ENCODE measurements at regions not wholly inside any gene's neighbourhood (a gene's known extent, or its start where the extent isn't known, plus 50 kb on each side); places are given as distances from the start of the nearest gene placed in this dataset.

DNA sequence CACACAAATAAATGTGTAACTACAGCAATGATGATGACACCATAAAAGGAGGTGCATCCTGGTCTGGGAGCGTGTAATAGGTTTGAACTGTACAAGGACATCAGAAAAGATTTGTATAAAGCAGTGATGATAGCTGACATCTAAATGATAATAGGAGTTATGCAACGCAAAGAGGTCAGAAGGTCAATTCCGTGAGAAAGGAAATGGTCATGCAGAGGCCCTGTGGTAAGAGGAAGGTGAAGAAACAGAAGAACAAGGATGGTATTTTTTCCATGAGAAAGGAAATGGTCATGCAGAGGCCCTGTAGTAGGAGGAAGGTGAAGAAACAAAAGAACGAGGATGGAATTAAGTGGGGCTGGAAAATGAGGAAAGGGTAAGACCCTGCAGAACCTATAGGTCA lies 106.7 kb upstream of the TMPO start:
- in situ Hi-C loops (cut with MboI) (no loop called here), intact Hi-C loops (cut with micrococcal nuclease; ENCODE audit: unreplicated experiment) (no loop called here)
- H3K4me3 ChIP-seq = no peak overlapping the region
- no peaks in the 10 kb centered on the region; the same call in 2 of the 3 replicates for H3K9me3 ChIP-seq (replicated peaks; ENCODE audit: control insufficient read depth, insufficient read depth, low read length)
- H3K9ac ChIP-seq (ENCODE audit: control insufficient read depth, insufficient read depth, low read length) = no peak overlapping the region
- H2AFZ ChIP-seq (ENCODE audit: control insufficient read depth, low read depth, low read length) = no peak overlapping the region
- no TSS peak for BruUV-seq (replicated peaks)
- ChIA-PET SMC1A (ENCODE audit: uncharacterized antibody, unreplicated experiment) (interaction anchor here (1.0 to 1.5 kb wide), 2 partner anchors 9 to 17 kb away, joined by 3 read pairs; no protein-coding TSS in a partner anchor), RAD21 (ENCODE audit: unreplicated experiment) (no interaction called here), CTCF (interaction anchor here (0.6 to 1.4 kb wide), 3 partner anchors 16 to 1697 kb away, joined by 3 to 5 read pairs (median 4); no protein-coding TSS in a partner anchor), POLR2A (no interaction called here)
- H4K20me1 ChIP-seq (ENCODE audit: control insufficient read depth, insufficient read depth) = no peaks in the 10 kb centered on the region
- H3K4me2 ChIP-seq (ENCODE audit: control insufficient read depth, insufficient read depth) = no peak overlapping the region
- ATAC-seq = no peak
- DNase-seq (ENCODE audit: low read depth, low spot score) = no peak
- H3K27ac ChIP-seq (ENCODE audit: control insufficient read depth, insufficient read depth) = no peak overlapping the region
- no peaks in the 10 kb centered on the region for H3K36me3 ChIP-seq (ENCODE audit: control insufficient read depth in 2 of 2, insufficient read depth in 2 of 2, low read length in 1 of 2)
- TF ChIP-seq HDGF (IDR thresholded peaks at IDR 0.05) (no peak), NFYA (IDR thresholded peaks at IDR 0.05; ENCODE audit: borderline replicate concordance, low read depth, low read length) (no peak)
- TF ChIP-seq, protein P1, sequence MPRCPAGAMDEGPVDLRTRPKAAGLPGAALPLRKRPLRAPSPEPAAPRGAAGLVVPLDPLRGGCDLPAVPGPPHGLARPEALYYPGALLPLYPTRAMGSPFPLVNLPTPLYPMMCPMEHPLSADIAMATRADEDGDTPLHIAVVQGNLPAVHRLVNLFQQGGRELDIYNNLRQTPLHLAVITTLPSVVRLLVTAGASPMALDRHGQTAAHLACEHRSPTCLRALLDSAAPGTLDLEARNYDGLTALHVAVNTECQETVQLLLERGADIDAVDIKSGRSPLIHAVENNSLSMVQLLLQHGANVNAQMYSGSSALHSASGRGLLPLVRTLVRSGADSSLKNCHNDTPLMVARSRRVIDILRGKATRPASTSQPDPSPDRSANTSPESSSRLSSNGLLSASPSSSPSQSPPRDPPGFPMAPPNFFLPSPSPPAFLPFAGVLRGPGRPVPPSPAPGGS (IDR thresholded peaks at IDR 0.05; ENCODE audit: borderline replicate concordance, insufficient read depth, low read depth, low read length, poor library complexity, severe bottlenecking) = no peak
- TF ChIP-seq, protein P2, sequence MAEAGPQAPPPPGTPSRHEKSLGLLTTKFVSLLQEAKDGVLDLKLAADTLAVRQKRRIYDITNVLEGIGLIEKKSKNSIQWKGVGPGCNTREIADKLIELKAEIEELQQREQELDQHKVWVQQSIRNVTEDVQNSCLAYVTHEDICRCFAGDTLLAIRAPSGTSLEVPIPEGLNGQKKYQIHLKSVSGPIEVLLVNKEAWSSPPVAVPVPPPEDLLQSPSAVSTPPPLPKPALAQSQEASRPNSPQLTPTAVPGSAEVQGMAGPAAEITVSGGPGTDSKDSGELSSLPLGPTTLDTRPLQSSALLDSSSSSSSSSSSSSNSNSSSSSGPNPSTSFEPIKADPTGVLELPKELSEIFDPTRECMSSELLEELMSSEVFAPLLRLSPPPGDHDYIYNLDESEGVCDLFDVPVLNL (IDR thresholded peaks at IDR 0.05; ENCODE audit: low read depth, low read length) = no peak
- TF ChIP-seq, protein P3, sequence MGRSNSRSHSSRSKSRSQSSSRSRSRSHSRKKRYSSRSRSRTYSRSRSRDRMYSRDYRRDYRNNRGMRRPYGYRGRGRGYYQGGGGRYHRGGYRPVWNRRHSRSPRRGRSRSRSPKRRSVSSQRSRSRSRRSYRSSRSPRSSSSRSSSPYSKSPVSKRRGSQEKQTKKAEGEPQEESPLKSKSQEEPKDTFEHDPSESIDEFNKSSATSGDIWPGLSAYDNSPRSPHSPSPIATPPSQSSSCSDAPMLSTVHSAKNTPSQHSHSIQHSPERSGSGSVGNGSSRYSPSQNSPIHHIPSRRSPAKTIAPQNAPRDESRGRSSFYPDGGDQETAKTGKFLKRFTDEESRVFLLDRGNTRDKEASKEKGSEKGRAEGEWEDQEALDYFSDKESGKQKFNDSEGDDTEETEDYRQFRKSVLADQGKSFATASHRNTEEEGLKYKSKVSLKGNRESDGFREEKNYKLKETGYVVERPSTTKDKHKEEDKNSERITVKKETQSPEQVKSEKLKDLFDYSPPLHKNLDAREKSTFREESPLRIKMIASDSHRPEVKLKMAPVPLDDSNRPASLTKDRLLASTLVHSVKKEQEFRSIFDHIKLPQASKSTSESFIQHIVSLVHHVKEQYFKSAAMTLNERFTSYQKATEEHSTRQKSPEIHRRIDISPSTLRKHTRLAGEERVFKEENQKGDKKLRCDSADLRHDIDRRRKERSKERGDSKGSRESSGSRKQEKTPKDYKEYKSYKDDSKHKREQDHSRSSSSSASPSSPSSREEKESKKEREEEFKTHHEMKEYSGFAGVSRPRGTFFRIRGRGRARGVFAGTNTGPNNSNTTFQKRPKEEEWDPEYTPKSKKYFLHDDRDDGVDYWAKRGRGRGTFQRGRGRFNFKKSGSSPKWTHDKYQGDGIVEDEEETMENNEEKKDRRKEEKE (IDR thresholded peaks at IDR 0.05) = no peak
- TF ChIP-seq, protein P4, sequence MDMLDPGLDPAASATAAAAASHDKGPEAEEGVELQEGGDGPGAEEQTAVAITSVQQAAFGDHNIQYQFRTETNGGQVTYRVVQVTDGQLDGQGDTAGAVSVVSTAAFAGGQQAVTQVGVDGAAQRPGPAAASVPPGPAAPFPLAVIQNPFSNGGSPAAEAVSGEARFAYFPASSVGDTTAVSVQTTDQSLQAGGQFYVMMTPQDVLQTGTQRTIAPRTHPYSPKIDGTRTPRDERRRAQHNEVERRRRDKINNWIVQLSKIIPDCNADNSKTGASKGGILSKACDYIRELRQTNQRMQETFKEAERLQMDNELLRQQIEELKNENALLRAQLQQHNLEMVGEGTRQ (IDR thresholded peaks at IDR 0.05; ENCODE audit: borderline replicate concordance, low read depth, low read length) = no peak
- H3K4me1 ChIP-seq (ENCODE audit: control insufficient read depth, insufficient read depth, low read length) = no peaks in the 10 kb centered on the region
- WGBS (ENCODE audit: insufficient coverage, insufficient replicate concordance, low lambda C conversion rate, missing lambda C conversion rate) = 22% methylated on average over 4 of the region's 4 CpGs
- no peaks in the 10 kb centered on the region for H3K79me2 ChIP-seq (ENCODE audit: control insufficient read depth, insufficient read depth, low read length)
- no peaks in the 10 kb centered on the region for H3K27me3 ChIP-seq (replicated peaks in 1 of 2; ENCODE audit: control insufficient read depth in 2 of 2, insufficient read depth in 2 of 2, low read length in 1 of 2)
- FAIRE-seq = no peak
